ENCODE measurements at regions not wholly inside any gene's neighbourhood (a gene's known extent, or its start where the extent isn't known, plus 50 kb on each side); places are given as distances from the start of the nearest gene placed in this dataset.

DNA sequence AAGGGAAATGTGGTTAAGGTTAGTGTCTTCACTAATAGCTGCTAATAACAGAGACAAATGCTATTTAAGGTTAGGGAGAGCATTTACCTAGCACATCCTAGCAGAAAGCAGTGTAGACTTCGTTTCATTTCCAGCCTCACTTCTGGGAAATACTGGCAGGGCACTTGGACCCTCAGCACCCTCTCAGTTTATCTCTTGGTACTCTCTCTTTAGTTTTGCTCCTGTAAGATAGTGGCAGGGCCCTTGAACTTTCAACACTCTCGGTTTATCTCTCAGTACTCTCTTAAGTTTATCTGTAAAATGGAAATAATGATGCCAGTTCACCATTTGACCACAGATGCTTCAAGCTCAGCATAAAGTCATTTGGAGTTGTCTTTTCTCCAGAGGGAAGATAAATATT lies 118.4 kb downstream of the MBL2 start:
- Histone ChIP-seq H3K27ac (no peak overlapping the region), H3K36me3 (no peaks in the 10 kb centered on the region), H3K27me3 (no peaks in the 10 kb centered on the region), H3K4me1 (no peaks in the 10 kb centered on the region), H3K4me3 (no peak overlapping the region), H3K9me3 (no peaks in the 10 kb centered on the region)
- 61 to 73% methylated on average over 2 of the region's 2 CpGs for WGBS, 2 donors (ENCODE audit: low coverage in 1 of 2)
- in situ Hi-C loops (cut with MboI; ENCODE audit: low pct_ligation_motif_present in 1 of 4, low pct_unique_long_range_greater_than_20kb in 1 of 4, low sequenced_read_pairs in 3 of 4) (no loop called here), intact Hi-C loops (cut with DNase I; ENCODE audit: low total_unique reads) (no loop called here)
- TF ChIP-seq, protein P1, sequence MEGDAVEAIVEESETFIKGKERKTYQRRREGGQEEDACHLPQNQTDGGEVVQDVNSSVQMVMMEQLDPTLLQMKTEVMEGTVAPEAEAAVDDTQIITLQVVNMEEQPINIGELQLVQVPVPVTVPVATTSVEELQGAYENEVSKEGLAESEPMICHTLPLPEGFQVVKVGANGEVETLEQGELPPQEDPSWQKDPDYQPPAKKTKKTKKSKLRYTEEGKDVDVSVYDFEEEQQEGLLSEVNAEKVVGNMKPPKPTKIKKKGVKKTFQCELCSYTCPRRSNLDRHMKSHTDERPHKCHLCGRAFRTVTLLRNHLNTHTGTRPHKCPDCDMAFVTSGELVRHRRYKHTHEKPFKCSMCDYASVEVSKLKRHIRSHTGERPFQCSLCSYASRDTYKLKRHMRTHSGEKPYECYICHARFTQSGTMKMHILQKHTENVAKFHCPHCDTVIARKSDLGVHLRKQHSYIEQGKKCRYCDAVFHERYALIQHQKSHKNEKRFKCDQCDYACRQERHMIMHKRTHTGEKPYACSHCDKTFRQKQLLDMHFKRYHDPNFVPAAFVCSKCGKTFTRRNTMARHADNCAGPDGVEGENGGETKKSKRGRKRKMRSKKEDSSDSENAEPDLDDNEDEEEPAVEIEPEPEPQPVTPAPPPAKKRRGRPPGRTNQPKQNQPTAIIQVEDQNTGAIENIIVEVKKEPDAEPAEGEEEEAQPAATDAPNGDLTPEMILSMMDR (IDR thresholded peaks at IDR 0.05), result no peak
- TF ChIP-seq POLR2A (IDR thresholded peaks at IDR 0.05), result no peak
- no peak for TF ChIP-seq EP300 (IDR thresholded peaks at IDR 0.05; ENCODE audit: low read depth)
- TF ChIP-seq POLR2AphosphoS5 (IDR thresholded peaks at IDR 0.05), result no peak
- DNase-seq, result no peak

DNA sequence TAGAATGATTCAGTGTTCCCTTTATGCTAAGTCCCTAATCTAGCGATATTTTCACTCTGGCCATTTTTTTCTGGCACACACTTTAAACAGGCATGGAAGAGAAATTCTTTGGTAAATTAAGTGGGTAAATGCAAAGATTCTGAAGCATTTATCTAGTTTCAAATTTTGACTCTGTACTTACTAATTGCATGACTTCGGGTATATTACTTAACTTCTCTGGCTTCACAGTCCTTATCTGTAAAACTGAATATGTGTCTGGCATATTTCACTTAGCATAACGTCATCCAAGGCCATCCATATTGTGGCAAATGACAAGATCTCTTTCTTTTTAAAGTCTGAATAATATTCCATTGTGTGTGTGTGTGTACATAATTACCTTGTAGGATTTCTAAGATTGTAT lies 114.5 kb downstream of the MBL2 start:
- intact Hi-C loops (cut with DNase I; ENCODE audit: low total_unique reads) (no loop called here), in situ Hi-C loops (cut with MboI; ENCODE audit: low pct_ligation_motif_present in 1 of 4, low pct_unique_long_range_greater_than_20kb in 1 of 4, low sequenced_read_pairs in 3 of 4) (no loop called here)
- H3K36me3 ChIP-seq, result no peaks in the 10 kb centered on the region
- DNase-seq, result no peak
- H3K27ac ChIP-seq, result no peak overlapping the region
- no peaks in the 10 kb centered on the region for H3K27me3 ChIP-seq
- H3K9me3 ChIP-seq, result no peaks in the 10 kb centered on the region
- no peaks in the 10 kb centered on the region for H3K4me1 ChIP-seq
- WGBS, 2 donors (ENCODE audit: low coverage in 1 of 2), result 65 to 70% methylated on average over 3 of the region's 3 CpGs
- TF ChIP-seq, protein P1 (IDR thresholded peaks at IDR 0.05), result no peak
- TF ChIP-seq POLR2AphosphoS5 (IDR thresholded peaks at IDR 0.05), result no peak
- TF ChIP-seq POLR2A (IDR thresholded peaks at IDR 0.05), result no peak
- no peak for TF ChIP-seq EP300 (IDR thresholded peaks at IDR 0.05; ENCODE audit: low read depth)
- H3K4me3 ChIP-seq, result no peak overlapping the region

DNA sequence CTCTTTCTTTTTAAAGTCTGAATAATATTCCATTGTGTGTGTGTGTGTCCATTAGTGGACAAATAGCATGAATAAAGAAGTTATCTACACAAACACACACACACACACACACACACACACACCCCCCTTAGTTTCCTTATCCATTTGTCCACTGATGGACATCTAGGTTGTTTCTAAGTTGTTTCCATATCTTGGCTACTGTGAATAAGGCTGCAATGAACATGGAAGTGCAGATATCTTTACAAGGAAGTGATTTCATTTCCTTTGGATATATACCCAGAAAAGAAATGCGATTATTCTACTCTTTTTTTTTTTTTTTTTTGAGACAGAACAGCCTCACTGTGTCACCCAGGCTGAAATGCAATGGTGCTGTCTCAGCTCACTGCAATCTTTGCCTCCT lies 113.5 kb downstream of the MBL2 start:
- no peak for DNase-seq
- H3K4me1 ChIP-seq, result no peaks in the 10 kb centered on the region
- TF ChIP-seq POLR2AphosphoS5 (IDR thresholded peaks at IDR 0.05) (no peak), POLR2A (IDR thresholded peaks at IDR 0.05) (no peak), EP300 (IDR thresholded peaks at IDR 0.05; ENCODE audit: low read depth) (no peak)
- TF ChIP-seq, protein P1 (IDR thresholded peaks at IDR 0.05), result no peak
- intact Hi-C loops (cut with DNase I; ENCODE audit: low total_unique reads) (no loop called here), in situ Hi-C loops (cut with MboI; ENCODE audit: low pct_ligation_motif_present in 1 of 4, low pct_unique_long_range_greater_than_20kb in 1 of 4, low sequenced_read_pairs in 3 of 4) (no loop called here)
- WGBS, 2 donors (ENCODE audit: low coverage in 1 of 2), result 31 to 68% methylated on average over 1 of the region's 1 CpG
- H3K36me3 ChIP-seq, result no peaks in the 10 kb centered on the region
- H3K27ac ChIP-seq, result no peak overlapping the region
- H3K9me3 ChIP-seq, result no peaks in the 10 kb centered on the region
- H3K27me3 ChIP-seq, result no peaks in the 10 kb centered on the region
- H3K4me3 ChIP-seq, result no peak overlapping the region

DNA sequence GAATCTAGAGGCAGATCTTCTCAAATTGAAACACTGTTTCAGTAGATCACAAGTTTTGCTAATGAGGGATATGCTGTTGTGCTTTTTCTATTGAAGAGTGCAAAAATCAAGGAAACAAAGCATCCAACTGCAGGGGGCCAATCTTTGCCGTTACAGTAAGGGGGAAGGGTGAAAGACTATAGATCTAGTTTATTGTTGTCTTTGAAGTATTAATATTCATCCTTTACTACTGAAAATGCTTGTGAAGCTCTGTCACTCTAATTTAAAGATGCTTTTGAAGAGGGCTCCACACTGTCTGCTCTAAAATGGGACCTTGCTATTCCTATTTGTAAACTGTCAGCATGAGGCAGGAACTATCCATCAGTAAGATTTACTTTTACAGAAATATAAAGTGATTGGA lies 110.3 kb downstream of the MBL2 start:
- intact Hi-C loops (cut with DNase I; ENCODE audit: low total_unique reads), result no loop called here
- Histone ChIP-seq H3K4me3 (no peak overlapping the region), H3K36me3 (no peaks in the 10 kb centered on the region), H3K9me3 (no peaks in the 10 kb centered on the region), H3K27ac (no peak overlapping the region), H3K4me1 (no peaks in the 10 kb centered on the region), H3K27me3 (no peaks in the 10 kb centered on the region)
- TF ChIP-seq POLR2A (IDR thresholded peaks at IDR 0.05) (no peak), EP300 (IDR thresholded peaks at IDR 0.05; ENCODE audit: low read depth) (no peak), POLR2AphosphoS5 (IDR thresholded peaks at IDR 0.05) (no peak)
- TF ChIP-seq, protein P1 (IDR thresholded peaks at IDR 0.05), result no peak
- in situ Hi-C loops (cut with MboI; ENCODE audit: low pct_ligation_motif_present in 1 of 4, low pct_unique_long_range_greater_than_20kb in 1 of 4, low sequenced_read_pairs in 3 of 4), result no loop called here
- WGBS, 2 donors (ENCODE audit: low coverage in 1 of 2), result 34 to 50% methylated on average over 1 of the region's 1 CpG
- DNase-seq, result no peak

Data from transverse colon (tissue), 4 donors.